B cell (primary cell): ENCODE measurements at regions not wholly inside any gene's neighbourhood (a gene's known extent, or its start where the extent isn't known, plus 50 kb on each side); places are given as distances from the start of the nearest gene placed in this dataset.

ENCODE experiments used
- ATAC-seq: fragments of 200-7000 bp; cut with Tn5 transposase; one replicate; pipeline ENCODE4 v1.10.0; 2021; ENCODE audit warnings: low read depth, mild to moderate bottlenecking, moderate number of reproducible peaks, moderate library complexity
- CTCF ChIA-PET: fragments of 350-600 bp; sonication (Branson Sonifier 250); formaldehyde crosslinking; loops from one replicate; lab custom pipeline; 2021; ENCODE audit warnings: antibody characterized with exemption, inconsistent platforms; lab: Charles Lee
- POLR2A ChIA-PET: fragments of 350-600 bp; sonication (Branson Sonifier 250); formaldehyde crosslinking; loops from one replicate; lab custom pipeline; 2021; ENCODE audit warnings: antibody characterized with exemption; lab: Charles Lee
- DNase-seq: peaks from one replicate; pipeline ENCODE4 v3.0.0; 2013
- H2AFZ ChIP-seq: 2 replicates; pipeline ENCODE4 v1.6.1; 2012; ENCODE audit warnings: mild to moderate bottlenecking, low read depth, low read length; ENCODE audit not compliant: insufficient read depth, poor library complexity, severe bottlenecking
- H3K27ac ChIP-seq, 2 donors: 1 replicate in 1 of 2; 2 replicates in 1 of 2; pipeline ENCODE4 v1.5.1; 2012 to 2013; ENCODE audit warnings: low read length in 2 of 2, mild to moderate bottlenecking in 2 of 2, moderate library complexity in 1 of 2
- H3K27me3 ChIP-seq, 4 experiments: fragments of 200-600 bp in 1 of 4; sonication (generic) in 1 of 4; replicated peaks in 1 of 4; 1 replicate in 2 of 4; 2 replicates in 2 of 4; pipeline versions ENCODE4 v1.6.1 to v1.7.0; 2013 to 2016; ENCODE audit warnings: low read length in 3 of 4, mild to moderate bottlenecking in 2 of 4, mixed read lengths in 1 of 4, moderate library complexity in 1 of 4; ENCODE audit not compliant: insufficient read depth in 4 of 4, control insufficient read depth in 3 of 4; ENCODE audit errors: control extremely low read depth in 1 of 4
- H3K36me3 ChIP-seq, 2 experiments: replicated peaks in 1 of 2; 1 replicate in 1 of 2; 2 replicates in 1 of 2; pipeline versions ENCODE4 v1.6.1 to v1.7.1; 2013; ENCODE audit warnings: low read length in 1 of 2; ENCODE audit not compliant: insufficient read depth in 2 of 2, control insufficient read depth in 1 of 2; ENCODE audit errors: control extremely low read depth in 1 of 2, extremely low read depth in 1 of 2
- H3K4me1 ChIP-seq, 2 donors: fragments of 200-600 bp in 1 of 2; sonication (generic) in 1 of 2; 1 replicate in 1 of 2; 2 replicates in 1 of 2; pipeline versions ENCODE4 v1.5.1 to v1.6.1; 2013 to 2017; ENCODE audit warnings: low read length in 2 of 2; ENCODE audit not compliant: control insufficient read depth in 2 of 2, insufficient read depth in 2 of 2
- H3K4me2 ChIP-seq: replicated peaks from 2 replicates; pipeline ENCODE3; 2012; ENCODE audit warnings: mild to moderate bottlenecking, low read depth, low read length; ENCODE audit not compliant: poor library complexity, severe bottlenecking
- H3K4me3 ChIP-seq, 5 experiments: fragments of 200-600 bp in 1 of 5; sonication (generic) in 1 of 5; 1 replicate in 3 of 5; 2 replicates in 2 of 5; pipeline versions ENCODE4 v1.5.1 to v1.7.0; 2011 to 2016; ENCODE audit warnings: low read length in 4 of 5, mild to moderate bottlenecking in 4 of 5, low read depth in 2 of 5, control low read depth in 1 of 5, moderate library complexity in 1 of 5; ENCODE audit not compliant: insufficient read depth in 1 of 5; ENCODE audit errors: control extremely low read depth in 1 of 5, extremely low read depth in 1 of 5
- H3K79me2 ChIP-seq: fragments of 200-600 bp; sonication (generic); one replicate; pipeline ENCODE4 v1.6.0; 2016; ENCODE audit warnings: low read length; ENCODE audit not compliant: control insufficient read depth, insufficient read depth
- H3K9ac ChIP-seq: fragments of 200-600 bp; sonication (generic); 2 replicates; pipeline ENCODE4 v1.6.1; 2017; ENCODE audit warnings: mild to moderate bottlenecking, low read length, moderate library complexity
- H3K9me3 ChIP-seq, 3 donors: one replicate each; pipeline versions ENCODE4 v1.6.1 to v1.7.1; 2013; ENCODE audit warnings: low read length in 2 of 3; ENCODE audit not compliant: control insufficient read depth in 2 of 3, insufficient read depth in 1 of 3; ENCODE audit errors: control extremely low read depth in 1 of 3
- H4K20me1 ChIP-seq: 2 replicates; pipeline ENCODE4 v1.6.0; 2012; ENCODE audit warnings: mild to moderate bottlenecking, low read length; ENCODE audit not compliant: insufficient read depth, control insufficient read depth, poor library complexity, severe bottlenecking
- H3K27ac Mint-ChIP-seq: one replicate; pipeline ENCODE4 v1.8.0; 2021; ENCODE audit warnings: mixed read lengths
- H3K27me3 Mint-ChIP-seq: one replicate; pipeline ENCODE4 v1.8.0; 2021; ENCODE audit warnings: mixed read lengths
- H3K4me1 Mint-ChIP-seq: one replicate; pipeline ENCODE4 v1.8.0; 2021; ENCODE audit warnings: mixed read lengths
- H3K4me3 Mint-ChIP-seq: one replicate; pipeline ENCODE4 v1.8.0; 2021; ENCODE audit warnings: mixed read lengths
- H3K9me3 Mint-ChIP-seq: one replicate; pipeline ENCODE4 v1.8.0; 2022; ENCODE audit warnings: mixed read lengths; ENCODE audit not compliant: insufficient read depth
- CTCF ChIP-seq: fragments of 200-600 bp; IDR thresholded peaks from one replicate; pipeline ENCODE4 v1.8.0; 2022; ENCODE audit warnings: antibody characterized with exemption, mild to moderate bottlenecking
- EZH2 ChIP-seq: IDR thresholded peaks from 2 replicates; pipeline ENCODE4 v1.6.1; 2012; ENCODE audit warnings: borderline replicate concordance, low read depth, mild to moderate bottlenecking, moderate library complexity, low read length; ENCODE audit not compliant: insufficient read depth, poor library complexity, severe bottlenecking
- WGBS: methylation state at CpG from one replicate; pipeline ENCODE4 v1.1.5; 2013; ENCODE audit warnings: missing lambda C conversion rate; ENCODE audit not compliant: insufficient coverage; 5-methylcytosine and 5-hydroxymethylcytosine counted together
- intact Hi-C: fragments of 100-400 bp; cut with micrococcal nuclease; formaldehyde crosslinking; loops from one replicate; pipeline ENCODE4 v1.10.0; 2022

GRCh38 chr2:42864222-42864621 is 71.8 kb upstream of the HAAO start:
- no peak overlapping the region for H3K9ac ChIP-seq
- DNase-seq (no peak), ATAC-seq (no peak)
- H3K4me1 ChIP-seq, result no peaks in the 10 kb centered on the region
- H3K4me1 Mint-ChIP-seq, result no peaks in the 10 kb centered on the region
- H4K20me1 ChIP-seq, result no peaks in the 10 kb centered on the region
- peaks cover 4% of the 10 kb centered on the region for H3K27me3 Mint-ChIP-seq
- no peak overlapping the region for H3K27ac ChIP-seq
- 68% methylated on average over 4 of the region's 6 CpGs for WGBS
- intact Hi-C loops, result no loop called here
- CTCF ChIA-PET, result interaction anchor here (0.8 kb wide), 1 partner anchor 12 kb away, joined by 3 read pairs; no protein-coding TSS in a partner anchor
- POLR2A ChIA-PET, result no interaction called here
- TF ChIP-seq CTCF (no peak), EZH2 (no peak)
- H3K27me3 ChIP-seq, result peaks cover 0 to 2% (median 0%) of the 10 kb centered on the region in 4 experiments
- H3K4me2 ChIP-seq, result no peak overlapping the region
- peaks cover 4% of the 10 kb centered on the region for H3K9me3 Mint-ChIP-seq
- peaks cover 3 to 12% (median 6%) of the 10 kb centered on the region in 3 donors for H3K9me3 ChIP-seq
- no peak overlapping the region for H3K4me3 Mint-ChIP-seq
- H3K4me3 ChIP-seq, result no peak overlapping the region
- H3K36me3 ChIP-seq, result no peaks in the 10 kb centered on the region
- no peak overlapping the region for H3K27ac Mint-ChIP-seq
- no peaks in the 10 kb centered on the region for H3K79me2 ChIP-seq
- no peak overlapping the region for H2AFZ ChIP-seq

DNA sequence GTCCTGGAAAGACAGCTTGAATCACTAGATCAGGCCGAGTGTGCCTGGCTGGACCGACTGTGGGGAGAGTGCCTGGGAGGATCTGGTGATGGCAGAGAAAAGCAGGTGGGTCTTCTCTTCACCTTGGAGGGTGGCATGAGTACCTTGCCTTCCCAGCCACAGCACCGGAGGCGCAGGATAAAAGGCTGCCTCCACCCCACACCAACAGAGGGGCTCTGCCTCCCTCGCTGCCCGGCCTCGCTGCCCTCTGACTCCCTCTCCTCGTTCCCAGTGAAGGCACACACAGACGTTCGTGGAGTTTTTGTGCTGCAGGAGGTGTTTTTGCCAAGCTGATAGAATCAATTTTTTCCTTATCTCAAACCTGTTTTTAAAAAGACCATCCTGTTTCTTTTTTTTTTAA is 71.4 kb upstream of the HAAO start:
- POLR2A ChIA-PET, result no interaction called here
- H3K4me1 Mint-ChIP-seq, result no peaks in the 10 kb centered on the region

More for the DNA sequence above, 71.4 kb upstream of the HAAO start:
- CTCF ChIA-PET, result interaction anchor here (0.8 kb wide), 1 partner anchor 12 kb away, joined by 3 read pairs; no protein-coding TSS in a partner anchor
- Histone ChIP-seq H3K4me2 (no peak overlapping the region), H3K27me3 (peaks cover 0 to 2% (median 0%) of the 10 kb centered on the region in 4 experiments), H3K27ac (no peak overlapping the region), H3K4me1 (no peaks in the 10 kb centered on the region), H3K9me3 (peaks cover under 1 to 12% (median 7%) of the 10 kb centered on the region in 3 donors), H3K36me3 (no peaks in the 10 kb centered on the region), H4K20me1 (no peaks in the 10 kb centered on the region), H2AFZ (no peak overlapping the region), H3K9ac (no peak overlapping the region), H3K79me2 (no peaks in the 10 kb centered on the region), H3K4me3 (no peak overlapping the region)
- TF ChIP-seq CTCF (no peak), EZH2 (no peak)
- no peak for DNase-seq
- 100% methylated on average over 2 of the region's 10 CpGs for WGBS
- H3K27me3 Mint-ChIP-seq, result peaks cover 3% of the 10 kb centered on the region
- H3K4me3 Mint-ChIP-seq, result no peak overlapping the region
- no peak overlapping the region for H3K27ac Mint-ChIP-seq
- peaks cover 5% of the 10 kb centered on the region for H3K9me3 Mint-ChIP-seq
- no peak for ATAC-seq
- intact Hi-C loops, result no loop called here
